HUES6 (cell line): ENCODE measurements at regions not wholly inside any gene's neighbourhood (a gene's known extent, or its start where the extent isn't known, plus 50 kb on each side); places are given as distances from the start of the nearest gene placed in this dataset.

Experiments
- H3K27ac ChIP-seq: 2 replicates; pipeline ENCODE4 v1.7.0; 2013; ENCODE audit warnings: low read depth, mild to moderate bottlenecking, low read length, inconsistent platforms
- H3K27me3 ChIP-seq: 2 replicates; pipeline ENCODE4 v1.6.1; 2013; ENCODE audit warnings: low read length; ENCODE audit not compliant: control insufficient read depth, insufficient read depth
- H3K36me3 ChIP-seq: 2 replicates; pipeline ENCODE4 v1.6.1; 2013; ENCODE audit warnings: low read length; ENCODE audit not compliant: control insufficient read depth, insufficient read depth
- H3K4me1 ChIP-seq: 2 replicates; pipeline ENCODE4 v1.6.1; 2013; ENCODE audit warnings: low read length; ENCODE audit not compliant: control insufficient read depth, insufficient read depth
- H3K4me3 ChIP-seq: 2 replicates; pipeline ENCODE4 v1.5.1; 2013; ENCODE audit warnings: low read depth, low read length
- H3K9ac ChIP-seq: one replicate; pipeline ENCODE4 v1.6.1; 2013; ENCODE audit warnings: mild to moderate bottlenecking, low read length
- H3K9me3 ChIP-seq: 2 replicates; pipeline ENCODE4 v1.6.1; 2013; ENCODE audit warnings: low read depth, low read length; ENCODE audit not compliant: control insufficient read depth, insufficient read depth

DNA sequence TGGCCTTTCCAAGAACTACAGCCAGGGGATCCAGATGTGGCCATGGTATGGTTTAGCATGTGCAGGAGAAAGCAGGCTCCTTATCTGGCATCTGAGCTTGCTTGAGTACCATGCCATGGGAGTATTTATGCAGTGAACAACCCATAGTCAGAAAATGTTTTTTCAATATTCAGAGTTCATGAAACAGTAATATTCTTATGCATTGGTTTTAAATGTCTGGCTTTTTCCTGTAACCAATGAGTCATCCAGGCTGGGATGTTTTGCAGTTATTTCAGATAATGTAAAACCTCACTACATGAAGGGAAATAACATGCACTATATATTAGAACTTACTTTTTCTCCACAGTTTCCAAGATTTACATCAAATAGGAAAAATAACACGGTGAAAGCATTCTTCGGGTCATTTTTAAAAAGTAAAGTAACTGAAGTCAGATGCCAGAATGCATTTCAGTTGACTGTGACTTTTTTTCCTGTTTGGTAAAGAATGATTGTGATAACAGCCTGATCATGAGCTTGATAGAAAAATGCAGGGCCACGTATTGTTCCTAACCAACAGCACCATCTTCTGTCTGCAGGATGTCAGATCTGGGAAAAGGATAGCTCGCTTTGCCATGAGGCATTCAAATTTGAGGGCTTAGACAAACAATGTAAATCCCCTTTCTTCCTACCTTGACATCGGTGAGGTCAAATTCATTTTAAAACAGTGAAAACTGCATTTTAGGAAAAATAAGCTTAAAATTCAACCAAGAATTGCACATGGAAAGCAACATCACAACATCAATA, 152.8 kb downstream of the DSC3 start:
- no peaks in the 10 kb centered on the region for H3K9me3 ChIP-seq
- no peak overlapping the region for H3K9ac ChIP-seq
- H3K4me1 ChIP-seq: peaks cover 9% of the 10 kb centered on the region; the same call in 1 of the 2 replicates
- no peaks in the 10 kb centered on the region for H3K36me3 ChIP-seq
- H3K4me3 ChIP-seq: no peak overlapping the region
- H3K27me3 ChIP-seq: no peaks in the 10 kb centered on the region
- no peak overlapping the region for H3K27ac ChIP-seq

- Histone ChIP-seq H3K9me3 (no peaks in the 10 kb centered on the region), H3K36me3 (no peaks in the 10 kb centered on the region), H3K4me1 (peaks cover 9% of the 10 kb centered on the region; the same call in 1 of the 2 replicates), H3K27ac (no peak overlapping the region), H3K27me3 (no peaks in the 10 kb centered on the region), H3K9ac (no peak overlapping the region), H3K4me3 (no peak overlapping the region)
Measured at GRCh38 chr18:30888344-30888743, 154.2 kb downstream of the DSC3 start.

- H3K9me3 ChIP-seq: no peaks in the 10 kb centered on the region; the same call in 1 of the 2 replicates
Measured at GRCh38 chr18:30886998-30887397, 155.5 kb downstream of the DSC3 start.

DNA sequence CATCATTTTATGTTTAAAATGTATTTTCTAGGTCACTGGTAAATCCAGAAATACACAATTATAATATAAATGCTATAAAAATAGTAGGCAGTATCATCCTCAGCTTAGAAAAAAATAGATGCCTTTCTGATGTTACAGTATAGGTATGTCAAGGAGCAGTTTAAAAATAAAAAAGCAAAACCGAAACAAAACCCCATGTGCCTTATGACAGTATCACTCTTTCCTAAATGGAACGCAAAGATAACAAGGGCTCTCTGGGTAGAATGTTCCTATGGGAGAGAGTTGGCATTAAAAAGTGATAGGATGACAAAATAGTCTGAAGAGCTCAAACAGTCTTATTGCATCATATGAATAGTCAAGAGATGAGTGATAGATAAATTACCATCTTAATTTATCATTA, 172.1 kb downstream of the DSC3 start:
- Histone ChIP-seq H3K27ac (no peak overlapping the region), H3K4me1 (peaks cover 9% of the 10 kb centered on the region; the same call in 1 of the 2 replicates), H3K36me3 (no peaks in the 10 kb centered on the region), H3K9ac (no peak overlapping the region), H3K4me3 (no peak overlapping the region), H3K9me3 (0 out of 2 replicates have a peak, but pooled peaks cover 3% of the 10 kb centered on the region), H3K27me3 (no peaks in the 10 kb centered on the region)

More at GRCh38 chr18:30886998-30887397, 155.5 kb downstream of the DSC3 start:
- Histone ChIP-seq H3K9ac (no peak overlapping the region), H3K4me1 (peaks cover 3% of the 10 kb centered on the region; the same call in 1 of the 2 replicates), H3K4me3 (no peak overlapping the region), H3K27ac (no peak overlapping the region), H3K27me3 (no peaks in the 10 kb centered on the region), H3K36me3 (no peaks in the 10 kb centered on the region)

DNA sequence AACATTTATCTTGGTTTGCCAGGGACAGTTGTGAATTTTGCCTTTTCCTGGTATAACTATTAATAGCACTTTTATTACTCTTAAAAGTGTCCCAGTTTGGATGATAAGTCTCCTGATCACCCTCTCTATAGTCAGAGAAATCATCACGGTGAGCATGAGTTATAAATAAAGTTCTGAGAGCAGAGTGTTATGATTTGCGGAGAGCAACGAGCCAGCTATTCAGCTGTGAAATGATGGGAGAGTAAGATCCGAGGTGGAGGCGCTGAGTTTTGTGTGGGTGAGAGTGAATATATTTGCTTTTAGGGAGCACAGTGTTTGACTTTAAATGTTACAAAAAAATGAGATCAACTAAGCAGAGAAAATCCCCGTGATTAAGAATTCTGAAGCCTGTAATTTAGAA, 179.6 kb downstream of the DSC3 start:
- Histone ChIP-seq H3K9me3 (0 out of 2 replicates have a peak, but pooled peaks cover 3% of the 10 kb centered on the region), H3K4me3 (no peak overlapping the region), H3K36me3 (no peaks in the 10 kb centered on the region), H3K9ac (no peak overlapping the region), H3K4me1 (no peaks in the 10 kb centered on the region), H3K27ac (no peak overlapping the region), H3K27me3 (no peaks in the 10 kb centered on the region)

GRCh38 chr18:30860741-30861140, 181.8 kb downstream of the DSC3 start:
- Histone ChIP-seq H3K27me3 (no peaks in the 10 kb centered on the region), H3K9me3 (no peaks in the 10 kb centered on the region)

DNA sequence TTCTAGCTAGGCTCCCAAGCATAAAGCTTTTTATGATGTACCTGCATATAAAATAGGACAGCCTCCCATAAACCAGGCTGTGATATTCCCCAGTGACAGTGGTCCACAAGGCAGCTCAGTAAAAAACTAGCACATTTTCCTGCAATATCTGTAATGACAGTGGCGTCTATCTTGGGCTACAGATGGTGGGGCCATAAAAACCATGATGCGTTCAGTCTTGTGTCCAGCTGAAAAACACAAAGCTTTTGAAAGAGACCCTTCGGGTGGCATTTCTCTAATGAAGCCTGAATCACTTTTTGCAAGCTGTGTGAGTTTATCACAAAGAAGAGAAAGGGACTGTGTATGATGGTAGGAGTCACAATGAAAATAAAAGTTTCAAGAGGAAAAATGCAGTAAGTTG, 183.5 kb downstream of the DSC3 start:
- Histone ChIP-seq H3K27me3 (no peaks in the 10 kb centered on the region), H3K27ac (no peak overlapping the region)

More at GRCh38 chr18:30860741-30861140, 181.8 kb downstream of the DSC3 start:
- H3K36me3 ChIP-seq: no peaks in the 10 kb centered on the region
- no peaks in the 10 kb centered on the region for H3K4me1 ChIP-seq
- H3K4me3 ChIP-seq: no peak overlapping the region
- no peak overlapping the region for H3K9ac ChIP-seq
- H3K27ac ChIP-seq: no peak overlapping the region

DNA sequence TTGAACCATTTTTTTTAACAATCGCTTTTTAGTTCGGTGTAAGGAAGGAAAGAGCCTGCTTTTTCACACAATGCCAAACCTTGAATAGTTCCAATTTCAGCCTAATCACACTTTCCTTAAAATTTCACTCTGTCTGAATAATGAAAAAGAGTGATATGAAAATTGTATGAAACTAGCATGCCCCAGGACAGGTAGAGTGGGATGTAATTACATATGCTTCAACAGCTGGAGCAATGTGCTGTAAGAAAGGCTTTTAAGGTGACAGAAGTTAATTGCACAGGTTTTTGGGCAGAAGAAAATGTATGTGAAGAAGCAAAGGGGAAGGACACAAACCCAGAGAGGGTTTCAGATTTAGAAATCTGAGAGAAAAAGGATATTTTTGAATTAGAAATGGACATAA, 184.0 kb downstream of the DSC3 start:
- Histone ChIP-seq H3K4me1 (no peaks in the 10 kb centered on the region), H3K36me3 (no peaks in the 10 kb centered on the region), H3K27me3 (no peaks in the 10 kb centered on the region), H3K4me3 (no peak overlapping the region), H3K9me3 (no peaks in the 10 kb centered on the region), H3K27ac (no peak overlapping the region), H3K9ac (no peak overlapping the region)

More for the DNA sequence above, 183.5 kb downstream of the DSC3 start:
- Histone ChIP-seq H3K9me3 (no peaks in the 10 kb centered on the region), H3K4me1 (no peaks in the 10 kb centered on the region), H3K36me3 (no peaks in the 10 kb centered on the region), H3K9ac (no peak overlapping the region), H3K4me3 (no peak overlapping the region)

GRCh38 chr18:30855762-30856161, 186.8 kb downstream of the DSC3 start:
- H3K4me1 ChIP-seq: no peaks in the 10 kb centered on the region
- H3K27ac ChIP-seq: no peak overlapping the region
- no peaks in the 10 kb centered on the region for H3K9me3 ChIP-seq
- H3K9ac ChIP-seq: no peak overlapping the region
- H3K36me3 ChIP-seq: no peaks in the 10 kb centered on the region
- no peaks in the 10 kb centered on the region for H3K27me3 ChIP-seq
- no peak overlapping the region for H3K4me3 ChIP-seq

GRCh38 chr18:30852980-30853379, 189.6 kb downstream of the DSC3 start:
- no peaks in the 10 kb centered on the region for H3K9me3 ChIP-seq
- H3K4me1 ChIP-seq: no peaks in the 10 kb centered on the region
- no peak overlapping the region for H3K9ac ChIP-seq
- H3K27ac ChIP-seq: no peak overlapping the region
- no peaks in the 10 kb centered on the region for H3K27me3 ChIP-seq
- H3K36me3 ChIP-seq: no peaks in the 10 kb centered on the region
- no peak overlapping the region for H3K4me3 ChIP-seq

- no peaks in the 10 kb centered on the region for H3K9me3 ChIP-seq
- H3K27me3 ChIP-seq: no peaks in the 10 kb centered on the region
- H3K4me1 ChIP-seq: no peaks in the 10 kb centered on the region
- H3K4me3 ChIP-seq: no peak overlapping the region
- H3K9ac ChIP-seq: no peak overlapping the region
- H3K27ac ChIP-seq: no peak overlapping the region
- H3K36me3 ChIP-seq: no peaks in the 10 kb centered on the region
Measured at GRCh38 chr18:30852541-30852940, 190.0 kb downstream of the DSC3 start.
